GM18498 (cell line): ENCODE measurements at regions not wholly inside any gene's neighbourhood (a gene's known extent, or its start where the extent isn't known, plus 50 kb on each side); places are given as distances from the start of the nearest gene placed in this dataset.
"Not testable (repeated sequence)": the region's sequence is repeated elsewhere in the genome, so short reads cannot be mapped to it uniquely, and the experiment has no call there.

Experiments
- ATAC-seq: cut with Tn5 transposase; IDR thresholded peaks from one replicate; pipeline ENCODE4 v1.9.1; 2021; ENCODE audit warnings: mild to moderate bottlenecking, moderate library complexity; ENCODE audit not compliant: unreplicated experiment

DNA sequence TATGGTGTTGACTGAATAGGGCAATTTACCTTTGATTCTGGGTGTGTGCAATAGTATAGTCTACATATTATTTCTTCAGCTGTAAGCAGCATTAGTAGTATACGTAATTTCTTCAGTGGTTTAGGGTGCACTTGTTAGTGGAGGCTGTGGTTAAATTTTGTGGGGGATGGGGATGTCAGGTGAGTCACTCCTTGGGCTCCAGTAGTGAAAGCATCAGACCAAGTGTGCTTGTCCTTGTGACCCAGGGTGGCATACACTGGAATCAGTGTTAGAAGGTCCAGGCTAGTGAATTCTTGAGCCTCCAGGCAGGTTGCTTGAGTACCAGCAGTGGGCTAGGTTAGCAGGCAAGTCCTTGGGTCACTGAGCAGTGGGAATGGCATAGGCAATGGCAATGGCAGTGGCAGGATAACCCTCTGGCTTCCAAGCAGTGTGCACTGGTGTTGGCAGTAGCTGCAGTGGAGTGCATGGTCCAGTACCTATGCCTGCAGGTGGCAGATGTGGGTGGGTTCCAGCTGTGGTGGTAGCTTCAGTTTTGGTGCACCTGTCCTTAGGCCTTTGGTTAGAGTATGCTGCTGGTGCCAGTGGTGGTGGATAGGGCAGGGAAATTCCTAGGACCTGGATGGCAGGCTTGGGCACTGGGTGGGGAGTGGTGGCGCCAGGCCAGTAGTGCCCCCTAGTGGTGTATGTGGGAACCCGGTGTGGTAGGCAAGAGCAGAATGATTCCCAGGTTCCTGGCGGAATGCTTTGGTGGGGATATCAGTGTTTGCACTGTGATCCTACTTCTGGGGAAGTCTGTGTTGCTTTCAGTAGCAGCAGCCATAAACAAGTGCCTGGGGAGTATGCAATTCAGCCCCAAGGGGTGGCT, 531.0 kb downstream of the SMARCA1 start:
- no peak for ATAC-seq

DNA sequence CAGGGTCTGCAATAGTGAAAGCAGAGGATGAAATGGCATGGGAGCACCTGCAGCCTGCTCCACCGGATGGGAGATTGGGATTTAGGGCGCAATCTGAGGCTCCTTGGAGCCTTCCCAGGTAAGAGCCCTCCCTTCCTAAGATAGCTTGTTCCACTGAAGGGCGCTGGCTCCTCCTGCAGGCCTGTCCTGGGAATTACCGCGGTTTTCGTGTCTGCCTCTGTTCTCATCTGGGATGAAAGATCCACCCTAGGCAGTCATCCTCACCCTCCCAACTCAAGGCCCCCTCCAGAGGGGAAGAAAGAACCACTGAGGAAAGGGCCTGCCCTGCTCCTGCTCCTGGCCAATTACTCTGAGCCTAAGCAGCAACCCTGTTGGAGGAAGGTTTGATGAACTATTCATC, 547.5 kb downstream of the SMARCA1 start:
- ATAC-seq: peak; percentile 48

DNA sequence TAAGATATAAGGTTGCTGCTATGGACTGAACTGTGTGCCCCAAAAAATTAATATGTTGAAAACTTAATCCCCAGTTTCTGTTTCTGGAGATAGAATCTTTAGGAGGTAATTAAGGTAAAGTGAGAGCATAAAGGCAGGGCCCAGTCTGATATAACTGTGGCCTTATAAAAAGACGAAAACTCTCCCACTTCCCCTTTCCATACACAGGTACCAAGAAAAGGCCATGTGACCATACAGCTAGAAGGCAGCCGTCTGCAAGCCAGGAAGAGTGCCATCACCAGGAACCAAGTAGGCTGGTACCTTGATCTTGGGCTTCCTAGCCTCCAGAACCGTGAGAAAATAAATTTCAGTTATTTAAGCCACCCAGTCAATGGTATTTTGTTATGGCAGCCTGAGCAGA, 550.3 kb downstream of the SMARCA1 start:
- no peak for ATAC-seq

DNA sequence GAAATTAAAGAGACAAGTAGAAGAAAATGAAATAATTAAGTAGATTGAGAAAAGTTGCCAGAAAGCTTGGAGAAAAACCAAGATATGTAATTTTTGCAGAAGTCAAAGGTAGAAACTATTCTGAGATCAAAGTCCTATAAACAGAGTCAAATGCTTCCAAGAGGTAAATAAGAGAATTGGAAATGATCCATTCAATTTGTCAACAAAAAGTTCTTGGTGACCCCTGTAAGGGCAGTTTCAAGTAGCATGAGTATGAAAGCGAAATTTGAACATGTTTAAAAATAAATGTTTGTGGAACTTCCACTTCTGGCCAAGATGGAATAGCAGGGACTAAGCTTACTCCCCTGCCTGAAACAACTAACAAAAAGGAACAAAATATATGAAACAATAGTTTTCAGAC, 562.0 kb downstream of the SMARCA1 start:
- ATAC-seq: no peak

DNA sequence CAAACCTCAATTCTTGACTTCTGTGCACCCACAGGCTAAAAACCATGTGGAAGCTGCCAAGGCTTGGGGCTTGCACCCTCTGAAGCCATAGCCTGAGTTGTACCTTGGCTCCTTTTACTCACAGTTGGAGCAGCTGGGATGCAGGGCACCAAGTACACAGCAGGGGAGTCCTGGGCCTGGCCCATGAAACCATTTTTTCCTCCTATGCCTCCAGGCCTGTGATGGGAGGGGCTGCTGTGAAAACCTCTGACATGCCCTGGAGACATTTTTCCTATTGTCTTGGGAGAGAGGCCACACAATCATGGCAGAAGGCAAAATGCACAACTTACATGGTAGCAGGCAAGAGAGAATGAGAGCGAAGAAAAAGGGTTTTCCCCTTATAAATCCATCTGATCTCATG, 568.6 kb downstream of the SMARCA1 start:
- not testable (repeated sequence) for ATAC-seq

DNA sequence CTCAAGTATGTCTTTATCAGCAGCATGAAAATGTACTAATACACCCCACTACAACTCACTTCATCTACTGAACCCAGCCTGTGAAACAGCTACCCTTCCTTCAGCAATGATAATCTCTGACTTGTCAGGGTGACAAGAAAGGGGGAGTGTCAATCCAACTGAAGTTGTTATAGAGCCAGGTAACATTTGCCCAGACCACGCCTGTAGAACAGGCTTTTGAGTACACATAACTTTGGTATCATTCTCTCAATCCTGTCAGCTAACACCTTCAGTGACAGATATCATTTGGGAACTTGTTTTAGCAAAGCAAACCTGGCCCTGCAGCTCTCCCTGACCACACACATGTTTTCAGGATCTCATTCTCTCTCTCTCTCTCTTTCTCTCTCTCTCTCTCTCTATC, 592.2 kb downstream of the SMARCA1 start:
- ATAC-seq: no peak

DNA sequence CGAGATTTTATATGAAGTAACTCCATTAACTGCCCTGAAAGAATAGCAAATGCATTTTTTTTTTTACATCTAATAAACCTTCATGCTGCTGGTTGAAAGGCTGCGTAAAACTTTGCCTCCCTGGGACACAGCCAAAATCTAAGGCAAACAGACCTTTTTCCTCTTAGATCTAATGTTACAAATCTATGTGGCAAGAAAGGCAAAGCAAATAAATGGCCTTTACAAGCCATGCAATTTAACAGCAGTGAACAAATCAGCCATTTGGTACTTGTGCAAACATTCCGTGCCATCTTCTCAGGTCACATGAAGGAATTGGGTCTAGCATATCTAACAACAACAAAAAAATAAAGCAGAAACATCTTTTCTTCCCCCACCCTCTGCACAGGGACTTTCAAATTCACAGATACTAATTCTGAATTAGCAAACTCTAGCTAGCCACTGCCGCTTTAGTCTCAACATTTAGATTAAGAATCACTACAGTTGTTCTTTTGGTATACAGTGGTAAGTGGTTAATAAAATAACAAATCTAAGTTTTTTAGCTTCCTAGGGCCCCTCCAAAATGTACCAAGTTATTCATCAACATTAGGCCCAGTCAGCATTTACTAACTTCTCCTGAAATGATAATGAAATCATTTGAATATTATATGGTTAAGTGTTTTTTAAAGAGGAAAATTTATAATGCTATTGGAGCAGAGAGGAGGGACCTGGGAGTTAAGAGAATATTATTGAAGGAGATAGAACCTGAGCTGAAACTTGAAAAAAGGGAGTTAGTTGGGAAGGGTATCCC, 593.8 kb downstream of the SMARCA1 start:
- ATAC-seq: no peak

DNA sequence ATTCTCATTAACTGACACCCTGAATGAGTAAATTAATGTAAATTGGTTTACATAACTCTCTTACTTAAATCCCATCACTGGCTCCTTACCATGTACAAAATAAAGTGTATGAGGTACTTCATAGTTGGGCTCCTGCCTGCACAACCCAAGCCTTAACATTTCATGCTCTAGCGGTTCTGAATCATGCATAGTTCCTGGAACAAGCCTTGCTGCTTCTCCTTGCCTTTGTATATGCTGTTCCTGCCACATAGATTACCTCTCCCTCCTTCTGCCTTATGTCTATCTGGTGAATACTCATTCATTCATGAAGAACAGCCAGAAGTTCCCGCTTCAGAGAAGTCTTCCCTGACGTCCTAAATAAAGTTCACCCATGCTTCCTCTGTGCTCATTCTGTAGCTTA, 594.7 kb downstream of the SMARCA1 start:
- ATAC-seq: no peak

DNA sequence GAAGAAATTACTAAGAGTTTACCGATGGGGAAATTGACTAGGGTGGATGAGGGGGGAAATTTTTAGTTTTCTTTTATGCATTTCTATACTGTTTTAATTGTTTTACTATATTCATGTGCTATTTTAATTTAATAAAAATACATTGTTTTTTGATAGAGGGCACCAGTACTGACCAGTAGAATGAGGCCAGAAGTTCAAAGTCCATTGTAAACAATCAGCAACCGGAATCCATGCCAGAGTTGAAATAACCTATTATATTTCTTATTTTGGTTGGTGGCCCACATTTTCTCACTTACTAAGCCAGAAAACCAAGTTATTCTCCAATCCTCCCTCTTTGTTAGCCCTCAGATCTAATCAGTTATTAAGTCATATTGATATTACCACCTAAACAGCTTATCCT, 595.9 kb downstream of the SMARCA1 start:
- no peak for ATAC-seq

DNA sequence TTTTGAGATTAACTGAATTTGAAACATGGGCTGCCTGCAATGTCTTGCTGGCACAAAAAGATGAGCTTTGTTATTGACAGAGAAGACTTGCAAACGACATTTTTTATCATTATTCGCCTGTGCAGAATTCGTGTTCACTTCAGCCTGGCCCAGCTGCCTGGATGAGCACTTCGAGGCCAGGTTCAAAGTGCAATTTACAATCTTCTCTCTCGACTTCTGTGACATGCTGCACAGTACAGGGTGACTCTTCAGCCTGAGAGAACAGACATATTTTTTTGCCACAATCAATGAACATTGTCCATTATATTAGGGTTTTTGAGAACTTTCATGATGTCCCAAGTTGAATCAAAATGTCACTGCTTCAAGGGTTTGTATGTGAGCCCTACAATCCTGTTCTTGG, 616.5 kb downstream of the SMARCA1 start:
- ATAC-seq: no peak

DNA sequence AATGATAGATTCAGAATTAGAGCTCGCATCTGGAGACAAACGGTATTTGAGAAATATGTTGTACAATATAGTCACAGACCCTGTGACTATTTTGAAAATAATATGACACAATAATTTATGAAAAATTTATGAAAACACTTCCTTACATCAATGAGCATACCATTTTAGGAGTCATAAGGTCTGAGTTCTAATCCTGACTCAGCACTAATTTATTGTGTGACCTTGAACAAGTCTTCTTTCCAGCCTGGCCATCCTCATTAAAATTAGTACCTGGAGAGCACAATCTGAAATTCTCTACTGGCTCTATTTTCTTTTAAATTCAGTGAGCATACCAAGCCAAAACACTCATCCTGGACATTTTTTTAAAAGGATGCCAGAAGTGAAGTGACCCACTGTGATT, 622.3 kb downstream of the SMARCA1 start:
- ATAC-seq: no peak

DNA sequence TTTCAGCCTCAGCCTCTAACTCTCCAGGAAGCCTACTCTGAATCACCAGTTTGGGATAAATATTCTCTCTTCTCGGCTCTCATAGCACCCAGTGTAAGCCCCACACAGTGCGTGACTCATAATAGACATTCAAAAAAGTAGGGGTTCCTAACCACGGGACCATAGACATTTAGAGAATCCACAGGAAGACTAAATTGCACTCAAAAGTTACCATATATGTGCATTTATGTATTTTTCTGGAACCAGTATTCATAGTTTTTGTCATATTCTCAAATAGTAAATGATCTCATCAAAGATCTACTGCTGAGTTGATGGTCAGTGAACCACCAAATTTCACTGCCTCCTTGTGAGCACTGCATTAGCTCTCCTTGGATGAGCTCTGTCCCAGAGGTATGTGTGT, 625.7 kb downstream of the SMARCA1 start:
- ATAC-seq: no peak

DNA sequence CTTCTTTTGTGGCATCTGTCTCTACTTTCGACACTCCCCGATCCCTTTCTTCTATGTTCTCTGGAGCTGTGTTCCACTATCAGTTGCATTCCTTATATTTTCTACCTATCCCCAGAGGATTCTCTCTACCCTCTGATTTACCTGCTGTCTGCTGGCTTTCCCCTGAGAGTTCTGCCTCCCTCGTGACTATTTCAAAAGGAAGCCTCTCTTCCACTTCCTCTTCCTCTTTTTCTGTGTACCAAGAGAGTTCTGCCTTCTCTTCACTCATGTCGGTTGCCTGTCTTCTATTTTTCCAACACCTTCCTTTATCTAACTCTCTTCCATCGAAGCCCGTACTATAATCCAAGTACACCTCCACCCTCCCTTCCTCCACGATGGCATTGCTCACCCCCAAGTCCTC, 631.7 kb downstream of the SMARCA1 start:
- ATAC-seq: no peak

DNA sequence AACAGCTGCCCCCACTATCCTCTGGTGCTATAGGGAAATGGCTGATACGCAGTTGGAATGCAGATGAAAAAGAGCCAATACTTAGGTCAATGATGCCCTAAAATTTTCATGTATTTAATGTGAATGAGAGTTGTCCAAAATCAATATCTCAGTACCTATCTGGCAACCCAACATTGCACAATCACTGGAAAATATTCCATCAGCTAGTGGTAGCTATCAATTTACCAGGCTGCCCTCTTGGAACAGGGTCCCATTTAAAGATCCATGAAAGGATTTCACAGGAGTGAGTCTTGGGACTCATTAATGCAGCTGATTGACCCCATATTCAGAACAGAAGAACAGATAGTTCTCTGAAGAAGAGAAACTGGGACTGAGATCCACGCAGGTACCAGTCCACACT, 638.9 kb downstream of the SMARCA1 start:
- ATAC-seq: no peak

DNA sequence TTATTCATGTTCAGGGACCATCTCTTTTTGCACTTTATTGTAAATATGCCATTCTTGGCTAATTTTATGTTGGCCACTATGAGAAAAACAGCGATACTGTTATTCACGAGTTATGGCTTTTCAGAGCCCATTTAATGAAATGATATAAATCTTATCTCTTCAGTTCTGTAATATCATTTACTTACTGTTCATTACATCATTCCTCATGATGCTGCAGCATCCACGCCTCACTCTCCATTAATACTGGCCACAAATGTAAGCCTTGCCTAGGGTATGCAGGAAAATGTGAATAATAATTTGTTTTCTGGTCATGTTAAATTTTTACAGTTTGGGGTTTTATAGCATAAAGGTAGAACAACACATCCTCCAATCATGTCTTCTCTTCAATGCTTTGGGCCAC, 639.6 kb downstream of the SMARCA1 start:
- no peak for ATAC-seq

DNA sequence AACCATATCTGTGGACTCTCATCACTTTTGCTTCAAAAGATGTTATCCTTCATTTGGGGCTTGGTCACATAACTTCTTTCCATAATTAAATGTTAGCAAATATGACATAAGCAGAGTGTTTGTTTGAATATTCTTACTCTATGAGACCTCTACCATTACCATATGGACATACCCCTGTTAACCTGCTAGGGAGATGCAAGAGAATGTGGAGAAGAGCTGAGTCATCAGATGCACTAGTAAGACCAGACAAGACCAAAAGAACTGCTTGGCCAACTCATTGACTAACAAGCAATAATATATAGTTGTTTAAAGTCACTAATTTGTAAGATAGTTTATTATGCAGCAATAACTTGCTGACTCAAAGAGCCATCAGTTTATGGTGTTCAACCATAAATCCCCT, 652.9 kb downstream of the SMARCA1 start:
- no peak for ATAC-seq

DNA sequence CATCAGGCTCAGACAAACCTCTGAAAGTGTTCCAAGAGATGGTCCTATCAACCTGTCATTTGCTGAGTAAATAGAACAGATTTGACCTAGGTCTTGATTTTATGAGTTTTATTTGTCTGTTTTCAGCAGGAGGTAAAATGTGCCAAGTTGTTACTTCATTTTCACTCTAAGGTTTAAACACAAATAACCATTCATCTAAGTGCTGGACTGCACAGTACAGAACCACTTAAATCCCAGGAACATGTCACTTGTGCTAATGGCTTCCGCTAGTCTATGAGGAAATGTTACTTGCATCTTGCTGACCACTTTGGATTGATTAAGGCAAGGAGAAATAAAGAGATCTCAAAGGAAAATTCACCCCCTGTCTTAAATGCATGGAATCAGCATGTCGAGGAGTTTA, 660.7 kb downstream of the SMARCA1 start:
- no peak for ATAC-seq

DNA sequence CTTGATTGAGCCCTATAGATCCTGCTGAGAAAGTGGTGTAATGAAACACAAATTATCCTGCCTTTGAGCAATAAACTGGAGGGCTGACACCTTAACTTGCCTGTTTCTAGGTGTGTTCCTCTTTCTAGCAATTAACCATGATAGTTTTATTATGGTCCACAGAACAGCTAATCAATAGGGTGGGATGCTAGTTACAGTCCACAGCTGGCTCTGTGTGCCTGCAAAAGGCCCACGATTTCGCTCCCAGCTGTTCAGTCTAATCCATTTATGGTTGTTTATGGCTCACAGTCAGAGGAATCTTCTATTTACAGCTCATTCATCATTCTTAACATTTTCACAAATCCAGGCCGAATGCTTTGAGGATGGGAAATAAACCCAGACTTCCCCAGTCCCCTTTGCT, 674.9 kb downstream of the SMARCA1 start:
- ATAC-seq: no peak

DNA sequence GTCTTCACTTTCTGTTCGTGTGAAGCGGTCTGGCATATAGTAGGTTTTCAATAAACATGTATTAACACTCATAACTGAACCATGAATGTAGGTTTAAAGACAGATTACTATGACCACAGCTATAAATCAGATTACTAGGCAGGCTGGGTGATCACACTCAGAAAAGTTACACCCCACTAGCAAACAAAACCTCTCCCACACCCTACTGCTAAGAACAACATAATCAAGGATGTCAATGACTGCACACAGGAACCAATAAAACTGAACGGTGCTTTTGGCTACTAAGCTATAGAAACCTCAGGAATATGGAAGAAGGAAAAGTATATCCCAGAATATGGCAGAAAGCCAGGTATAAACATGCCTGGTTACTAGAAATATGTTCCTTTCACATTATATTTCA, 676.9 kb downstream of the SMARCA1 start:
- ATAC-seq: no peak

DNA sequence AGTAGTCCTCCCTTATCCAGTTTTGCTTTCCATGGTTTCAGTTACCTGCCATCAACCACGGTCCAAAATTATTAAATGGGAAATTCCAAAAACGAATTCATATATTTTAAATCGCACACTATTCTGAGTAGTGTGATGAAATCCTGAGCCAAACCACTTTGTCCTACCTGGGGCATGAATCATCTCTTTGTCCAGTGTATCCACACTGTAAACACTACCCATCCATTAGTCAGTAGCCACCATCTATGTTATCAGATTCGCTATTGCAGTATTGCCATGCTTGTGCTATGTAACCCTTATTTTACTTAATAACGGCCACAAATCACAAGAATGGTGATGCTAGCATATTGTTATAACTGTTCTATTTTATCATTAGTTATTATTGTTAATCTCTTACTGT, 704.6 kb downstream of the SMARCA1 start:
- ATAC-seq: no peak

DNA sequence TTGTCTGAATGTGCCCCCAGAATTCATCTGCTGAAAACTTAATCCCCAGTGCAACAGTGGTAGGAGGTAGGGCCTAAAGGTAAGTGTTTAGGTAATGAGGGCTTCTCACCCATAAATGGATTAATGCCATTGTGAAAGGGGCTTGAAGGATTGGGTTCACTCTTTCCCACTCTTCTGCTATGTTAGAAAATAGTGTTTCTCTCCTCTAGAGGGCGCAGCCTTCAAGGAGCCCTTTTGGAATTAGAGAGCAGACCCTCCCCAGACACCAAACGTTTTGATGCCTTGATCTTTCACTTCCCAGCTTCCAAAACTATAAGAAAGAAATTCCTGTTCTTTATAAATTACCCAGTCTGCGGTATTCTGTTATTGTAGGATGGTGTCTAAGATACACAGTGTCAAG, 706.4 kb downstream of the SMARCA1 start:
- no peak for ATAC-seq

DNA sequence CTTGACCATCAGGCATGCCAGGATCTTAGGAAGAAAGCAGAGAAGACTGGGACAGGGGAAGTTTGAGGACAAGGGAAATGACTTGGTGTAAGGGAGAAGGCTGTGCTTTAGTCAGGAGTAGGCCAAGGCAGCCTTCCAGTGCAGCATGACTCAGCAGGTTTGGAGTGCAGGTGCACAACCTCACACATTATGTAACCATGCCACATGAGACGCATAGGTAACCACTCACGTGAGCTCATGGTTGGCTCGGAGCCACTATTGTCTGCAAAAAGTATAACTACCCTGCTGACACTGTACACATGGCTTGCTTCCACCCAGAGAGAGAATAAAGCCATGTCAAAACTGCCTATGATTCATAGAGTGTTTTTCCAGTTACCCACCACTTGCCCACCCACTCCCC, 715.9 kb downstream of the SMARCA1 start:
- no peak for ATAC-seq
